ENCODE measurements at regions not wholly inside any gene's neighbourhood (a gene's known extent, or its start where the extent isn't known, plus 50 kb on each side); places are given as distances from the start of the nearest gene placed in this dataset.
"Not testable (repeated sequence)": the region's sequence is repeated elsewhere in the genome, so short reads cannot be mapped to it uniquely, and the experiment has no call there.

DNA sequence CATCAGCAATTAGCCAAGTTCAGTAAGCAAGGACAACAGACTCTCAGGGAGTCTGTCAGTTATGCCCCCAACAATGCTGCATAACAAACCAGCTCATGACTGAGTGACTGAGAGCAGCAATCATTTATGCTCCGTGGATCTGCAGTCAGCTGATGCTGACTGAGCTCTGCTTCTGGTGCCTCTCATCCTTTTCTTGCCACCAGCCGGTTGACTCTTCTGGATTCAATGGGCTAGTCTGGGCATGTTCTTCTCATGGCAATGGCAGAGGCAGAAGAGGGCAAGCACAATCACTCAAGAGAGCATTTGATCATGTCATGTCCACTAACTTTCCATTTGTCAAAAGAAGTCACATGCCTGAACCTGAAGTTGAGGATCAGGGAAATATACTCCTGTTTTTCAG lies 157.0 kb upstream of the NTRK2 start:
- no peak for DNase-seq

DNA sequence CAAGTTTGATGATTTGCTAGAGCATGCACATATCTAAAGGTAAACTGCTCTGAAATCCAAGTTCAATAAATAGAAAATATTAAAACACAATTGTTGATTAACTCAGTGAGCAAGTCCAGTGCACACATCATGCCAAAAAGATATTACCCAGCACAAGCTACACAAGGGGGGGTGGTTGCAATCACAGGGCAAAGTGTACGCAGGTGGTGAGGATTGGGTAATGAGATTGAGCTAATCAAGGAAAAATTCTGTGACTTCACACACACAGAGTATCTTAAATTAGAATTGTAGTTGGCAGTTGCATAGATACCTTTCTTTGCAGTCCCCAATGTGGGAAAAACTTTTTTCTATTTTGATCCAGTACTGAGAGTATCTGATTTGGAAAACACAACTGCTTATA lies 156.1 kb upstream of the NTRK2 start:
- DNase-seq = no peak

DNA sequence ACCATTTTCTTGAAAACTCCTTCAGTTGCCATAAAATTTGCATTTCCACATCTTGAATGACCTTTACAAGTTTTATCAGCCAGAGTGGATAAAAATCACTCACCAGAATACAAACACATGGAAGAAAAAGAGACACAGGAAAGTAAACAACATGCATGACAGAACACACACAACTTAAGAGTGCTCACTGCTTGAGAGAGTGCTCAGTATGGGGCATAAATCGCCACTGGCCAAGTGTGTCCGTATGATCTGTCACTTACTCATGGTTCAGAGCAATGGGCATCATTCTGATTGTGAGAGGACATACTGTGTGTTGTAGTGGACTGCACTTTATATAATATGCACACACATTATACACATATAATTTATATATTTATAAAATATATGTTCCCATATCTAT lies 155.6 kb upstream of the NTRK2 start:
- no peak for DNase-seq

DNA sequence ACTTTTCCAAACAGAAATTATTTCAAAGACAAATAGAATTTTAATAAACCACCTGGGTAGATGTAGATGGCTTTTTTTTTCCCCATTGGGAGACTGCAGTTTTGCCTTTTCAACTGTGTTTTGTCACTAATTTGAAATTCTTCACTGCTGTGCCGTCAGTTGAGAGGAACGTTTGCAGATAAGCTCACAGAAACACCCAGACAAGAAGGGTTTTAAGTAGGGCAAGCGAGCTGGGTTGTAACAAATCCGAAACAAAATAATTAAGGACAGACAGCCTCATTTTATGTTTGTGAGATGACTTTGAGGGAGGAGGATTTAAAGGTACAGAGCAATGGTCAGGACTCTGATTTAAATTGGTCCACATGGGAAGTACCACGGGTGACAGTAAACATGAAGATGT lies 155.1 kb upstream of the NTRK2 start:
- no peak for DNase-seq

DNA sequence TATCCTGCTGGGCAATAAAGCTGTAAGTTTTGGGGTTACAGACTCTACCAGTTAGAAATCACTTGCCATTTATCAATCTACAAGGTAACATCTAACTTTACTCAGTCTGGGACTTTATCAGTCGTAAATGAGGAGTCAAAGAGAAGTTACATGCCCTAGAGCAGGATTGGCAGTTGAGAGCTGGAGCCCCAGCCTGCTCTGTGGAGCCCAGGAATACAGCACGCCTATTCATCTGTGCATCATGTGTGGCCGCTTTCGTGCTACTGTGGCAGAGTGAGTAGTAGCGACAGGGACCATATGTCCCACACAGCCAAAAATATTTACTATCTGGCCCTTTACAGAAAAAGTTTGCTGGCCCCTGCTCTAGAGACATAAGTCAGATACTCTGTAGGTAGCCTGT lies 152.5 kb upstream of the NTRK2 start:
- DNase-seq = no peak

DNA sequence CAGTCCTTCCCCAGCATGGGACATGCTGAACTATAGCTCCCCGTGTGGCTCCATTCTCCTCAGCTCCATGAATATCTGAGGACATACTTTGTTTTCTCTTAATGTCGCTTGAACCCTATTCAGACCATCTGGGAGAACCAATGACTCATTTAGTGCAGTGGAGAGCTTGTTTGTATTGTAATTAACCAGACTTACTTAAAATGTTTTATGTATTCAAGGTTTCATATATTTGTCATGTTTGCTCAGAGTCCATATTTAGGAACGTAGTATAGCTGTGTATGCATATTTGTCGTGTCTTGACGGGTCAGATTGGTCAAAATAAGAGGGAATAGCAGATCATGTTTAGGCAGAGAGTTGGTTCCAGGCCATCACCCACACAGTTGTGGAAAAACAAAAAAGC lies 150.1 kb upstream of the NTRK2 start:
- DNase-seq = no peak

DNA sequence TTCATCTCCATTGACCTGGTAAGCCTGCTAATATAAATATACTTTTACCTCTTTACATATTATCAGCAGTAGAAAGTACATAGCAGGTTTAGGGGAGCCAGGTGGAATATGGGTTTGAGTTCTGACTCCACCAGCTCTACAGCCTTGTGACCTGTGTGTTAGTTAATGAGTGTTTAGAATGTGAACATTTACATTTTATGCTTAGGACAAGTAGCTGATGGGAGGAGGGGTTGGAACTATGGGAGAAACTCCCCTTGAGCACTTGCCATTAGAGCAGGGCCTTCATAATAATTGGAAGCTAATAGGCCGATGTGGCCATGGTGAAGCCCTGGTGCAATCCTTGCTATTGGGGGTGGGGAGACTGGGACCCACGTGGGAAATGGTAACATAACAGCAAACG lies 148.3 kb upstream of the NTRK2 start:
- DNase-seq = no peak

DNA sequence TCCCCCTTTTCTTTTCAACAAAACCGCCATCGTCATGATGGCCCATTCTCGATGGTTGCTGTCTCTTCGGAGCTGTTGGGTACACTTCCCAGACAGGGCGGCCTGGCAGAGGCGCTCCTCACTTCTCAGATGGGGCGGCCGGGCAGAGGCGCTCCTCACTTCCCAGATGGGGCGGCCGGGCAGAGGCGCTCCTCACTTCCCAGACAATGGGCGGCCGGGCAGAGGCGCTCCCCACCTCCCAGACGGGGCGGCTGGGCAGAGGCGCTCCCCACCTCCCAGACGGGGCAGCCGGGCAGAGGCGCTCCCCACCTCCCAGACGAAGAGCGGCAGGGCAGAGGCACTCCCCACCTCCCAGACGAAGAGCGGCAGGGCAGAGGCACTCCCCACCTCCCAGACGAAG lies 143.3 kb upstream of the NTRK2 start:
- DNase-seq = not testable (repeated sequence)

DNA sequence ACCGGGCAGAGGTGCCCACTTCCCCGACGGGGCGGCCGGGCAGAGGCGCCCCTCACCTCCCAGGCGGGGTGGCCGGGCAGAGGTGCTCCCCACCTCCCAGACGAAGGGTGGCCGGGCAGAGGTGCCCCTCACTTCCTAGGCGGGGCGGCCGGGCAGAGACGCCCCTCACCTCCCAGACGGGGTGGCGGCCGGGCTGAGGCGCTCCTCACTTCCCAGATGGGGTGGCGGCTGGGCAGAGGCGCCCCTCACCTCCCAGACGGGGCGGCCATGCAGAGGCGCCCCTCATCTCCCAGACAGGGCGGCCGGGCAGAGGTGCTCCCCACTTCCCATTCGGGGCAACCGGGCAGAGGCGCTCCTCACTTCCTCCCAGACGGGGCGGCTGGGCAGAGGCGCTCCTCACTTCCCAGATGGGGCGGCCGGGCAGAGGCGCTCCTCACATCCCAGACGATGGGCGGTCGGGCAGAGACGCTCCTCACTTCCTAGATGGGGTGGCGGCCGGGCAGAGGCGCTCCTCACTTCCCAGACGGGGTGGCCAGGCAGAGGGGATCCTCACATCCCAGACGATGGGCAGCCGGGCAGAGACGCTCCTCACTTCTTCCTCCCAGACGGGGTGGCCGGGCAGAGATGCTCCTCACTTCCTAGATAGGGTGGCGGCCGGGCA lies 142.3 kb upstream of the NTRK2 start:
- DNase-seq = not testable (repeated sequence)

DNA sequence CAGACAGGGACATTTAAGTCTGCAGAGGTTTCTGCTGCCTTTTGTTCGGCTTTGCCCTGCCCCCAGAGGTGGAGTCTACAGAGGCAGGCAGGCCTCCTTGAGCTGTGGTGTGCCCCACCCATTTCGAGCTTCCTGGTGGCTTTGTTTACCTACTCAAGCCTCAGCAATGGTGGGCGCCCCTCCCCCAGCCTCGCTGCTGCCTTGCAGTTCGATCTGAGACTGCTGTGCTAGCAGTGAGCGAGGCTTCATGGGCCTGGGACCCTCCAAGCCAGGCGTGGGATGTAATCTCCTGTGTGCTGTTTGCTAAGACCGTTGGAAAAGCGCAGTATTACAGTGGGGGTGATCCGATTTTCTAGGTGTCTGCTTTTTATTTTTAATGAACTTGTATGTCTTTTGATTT lies 133.6 kb upstream of the NTRK2 start:
- not testable (repeated sequence) for DNase-seq

DNA sequence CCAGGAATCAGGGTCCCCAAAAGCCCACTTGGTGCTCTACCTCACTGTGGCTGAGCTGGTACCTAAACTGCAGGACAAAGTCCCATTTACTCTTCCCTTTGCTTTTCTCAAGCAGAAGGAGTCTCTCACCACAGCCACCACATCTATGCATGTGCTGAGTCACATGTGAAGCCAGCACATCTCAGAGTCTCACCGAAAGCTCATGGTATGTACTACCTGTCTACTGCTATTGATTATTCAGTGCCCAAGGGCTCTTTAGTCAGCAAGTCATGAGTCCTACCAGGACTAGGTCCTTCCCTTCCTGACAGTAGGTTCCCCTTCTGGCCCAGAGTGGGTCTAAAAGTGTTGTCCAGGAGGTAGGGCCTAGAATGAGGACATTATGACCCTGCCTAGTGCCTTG lies 130.7 kb upstream of the NTRK2 start:
- DNase-seq = no peak

DNA sequence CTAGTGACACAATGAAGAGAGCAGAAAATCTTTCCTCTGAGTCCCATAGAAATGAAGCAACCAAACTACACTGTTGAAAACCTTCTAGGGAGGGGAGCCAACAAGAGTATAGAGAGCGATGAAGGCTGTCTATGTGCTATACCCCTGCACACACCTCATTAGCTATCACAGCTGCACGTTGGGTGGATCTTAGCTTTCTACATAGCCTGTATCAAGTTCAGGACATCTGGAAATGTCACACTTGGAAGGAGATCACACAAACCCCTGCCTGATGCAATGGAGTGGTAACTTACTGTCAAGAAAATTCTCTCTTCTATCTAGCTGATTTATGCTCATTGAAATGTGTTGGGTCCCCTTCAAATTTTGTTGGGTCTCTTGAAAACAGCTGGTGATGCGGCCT lies 127.0 kb upstream of the NTRK2 start:
- DNase-seq = no peak

DNA sequence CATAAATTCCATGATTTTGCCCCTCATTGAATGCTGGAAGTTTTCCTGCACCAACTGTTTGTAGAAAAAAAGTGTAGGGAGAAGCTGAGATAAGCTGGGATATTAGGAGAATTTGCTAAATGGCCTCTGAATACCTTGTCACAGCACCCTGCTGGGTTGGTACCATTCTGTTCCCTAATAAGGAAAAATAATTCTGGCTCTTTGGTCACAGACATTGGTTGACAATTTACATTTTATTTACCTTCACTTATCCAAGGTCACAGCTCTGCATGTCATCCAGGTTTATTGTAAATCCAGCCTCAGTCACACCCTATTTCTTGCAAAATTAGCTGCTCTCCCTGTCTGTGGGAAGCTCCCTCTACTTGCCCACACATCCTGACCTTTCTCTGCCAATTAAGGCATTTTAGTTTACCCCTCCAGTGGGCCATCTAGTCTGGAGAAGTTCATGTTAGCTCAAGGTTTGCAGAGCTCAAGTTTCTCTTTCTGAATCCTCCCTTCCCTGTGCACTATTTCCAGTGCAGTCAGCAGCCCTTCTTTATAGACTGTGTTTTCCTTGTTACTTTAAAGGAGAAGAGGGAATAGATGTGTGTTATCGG lies 115.4 kb upstream of the NTRK2 start:
- no peak for DNase-seq

DNA sequence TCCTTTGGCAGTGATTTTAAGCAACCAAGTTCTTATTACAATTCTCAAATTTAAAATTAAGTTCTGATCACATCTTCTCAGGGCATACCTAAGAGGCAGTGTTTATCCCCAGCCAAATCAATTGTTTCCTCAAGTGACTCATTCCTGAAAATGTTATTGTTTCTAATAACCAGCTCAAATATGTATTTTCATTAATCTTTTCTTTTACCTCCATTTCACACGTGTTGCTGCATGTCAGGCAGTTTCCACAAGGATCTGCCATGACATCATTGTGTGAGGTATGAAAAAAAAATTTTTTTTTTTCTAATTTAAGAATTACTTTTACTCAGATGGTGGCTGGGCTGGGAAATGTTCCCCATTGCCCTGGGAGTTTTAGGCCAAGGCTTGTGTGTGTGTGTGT lies 113.0 kb upstream of the NTRK2 start:
- no peak for DNase-seq

DNA sequence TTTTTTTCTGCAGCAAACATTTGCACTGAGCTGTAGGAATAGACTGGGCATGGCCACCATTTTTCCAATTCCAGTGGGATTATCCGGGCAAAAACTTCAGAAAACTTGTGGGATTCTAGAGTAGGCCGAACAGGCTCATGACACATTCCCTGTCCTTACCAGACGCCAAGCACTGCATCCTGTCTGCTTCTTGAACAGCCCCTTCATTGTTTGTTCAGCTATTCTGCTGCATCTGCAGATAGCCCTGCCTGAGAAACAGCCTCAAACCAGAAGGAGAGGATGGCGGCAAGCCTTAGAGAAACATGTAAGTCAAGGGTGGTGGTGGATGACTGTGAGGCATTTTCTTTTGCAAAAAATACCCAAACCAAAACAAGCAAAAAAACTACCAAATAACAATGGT lies 111.8 kb upstream of the NTRK2 start:
- DNase-seq = no peak

DNA sequence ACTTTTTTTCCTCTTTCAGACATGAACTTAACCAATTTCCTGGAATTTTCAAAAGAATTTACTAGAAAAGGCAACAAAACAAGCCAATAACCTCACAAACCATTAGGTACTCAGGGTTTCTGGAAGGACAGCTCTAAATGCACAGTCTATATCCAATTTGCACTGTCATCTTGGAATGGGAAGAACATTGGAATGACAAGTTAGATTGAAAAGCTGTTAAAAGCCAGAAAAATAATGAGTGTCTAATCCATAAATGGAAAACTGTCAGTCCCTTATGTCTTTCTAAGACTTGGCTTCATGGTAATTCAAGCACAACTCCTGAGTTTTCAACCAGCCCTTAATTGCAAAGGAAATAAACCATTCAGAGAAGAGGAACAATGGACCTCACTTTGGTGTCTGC lies 105.8 kb upstream of the NTRK2 start:
- no peak for DNase-seq

DNA sequence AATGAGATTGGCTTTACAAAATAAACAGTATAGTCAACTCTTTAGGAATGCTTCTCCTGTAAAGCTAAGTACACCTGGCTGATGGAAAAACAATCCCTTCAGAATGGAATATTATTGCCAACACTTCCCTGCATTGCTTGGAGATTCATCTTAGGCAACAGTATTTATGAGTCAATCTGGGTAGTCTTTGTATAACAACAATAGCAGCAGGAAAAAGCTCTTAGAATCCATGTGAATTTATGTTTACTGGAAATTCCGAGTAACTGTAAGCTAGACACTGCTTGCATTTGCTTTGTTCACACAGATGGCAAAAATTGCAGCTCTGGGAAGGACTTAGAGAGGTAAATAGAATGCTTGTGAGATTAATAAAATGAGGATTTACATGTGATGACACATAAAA lies 101.7 kb upstream of the NTRK2 start:
- no peak for DNase-seq

DNA sequence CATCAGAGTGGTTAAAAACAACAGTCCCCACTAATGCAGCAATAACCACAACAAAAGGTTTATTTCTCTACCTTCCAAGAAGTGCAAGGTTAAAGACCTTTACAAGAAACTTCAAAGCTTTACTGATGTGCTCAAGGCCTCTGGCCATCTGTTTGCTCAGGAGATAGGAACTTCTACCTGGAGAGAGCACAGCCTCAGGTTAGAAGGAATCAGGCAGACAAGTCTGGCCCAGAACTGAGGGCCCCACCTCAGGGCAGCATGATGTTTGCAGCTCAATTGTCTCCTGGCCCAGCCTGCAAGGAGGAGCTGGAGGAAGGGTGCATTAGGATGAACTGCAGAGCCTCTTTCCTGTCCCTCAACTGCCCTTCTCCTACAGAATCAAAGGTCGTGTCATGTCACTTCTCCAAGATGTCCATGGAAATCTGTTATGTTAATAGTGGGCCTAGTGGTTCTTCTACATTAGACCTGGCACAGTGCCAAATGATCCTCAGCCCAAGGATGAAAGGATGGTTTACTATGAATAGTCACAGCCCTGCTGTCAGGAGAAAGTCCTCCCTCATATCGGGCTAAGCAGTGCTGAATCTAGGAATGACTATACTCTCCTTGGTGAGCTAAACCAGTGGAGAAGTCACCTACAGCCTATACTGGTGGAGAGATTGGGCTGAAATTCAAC lies 98.9 kb upstream of the NTRK2 start:
- DNase-seq = no peak

DNA sequence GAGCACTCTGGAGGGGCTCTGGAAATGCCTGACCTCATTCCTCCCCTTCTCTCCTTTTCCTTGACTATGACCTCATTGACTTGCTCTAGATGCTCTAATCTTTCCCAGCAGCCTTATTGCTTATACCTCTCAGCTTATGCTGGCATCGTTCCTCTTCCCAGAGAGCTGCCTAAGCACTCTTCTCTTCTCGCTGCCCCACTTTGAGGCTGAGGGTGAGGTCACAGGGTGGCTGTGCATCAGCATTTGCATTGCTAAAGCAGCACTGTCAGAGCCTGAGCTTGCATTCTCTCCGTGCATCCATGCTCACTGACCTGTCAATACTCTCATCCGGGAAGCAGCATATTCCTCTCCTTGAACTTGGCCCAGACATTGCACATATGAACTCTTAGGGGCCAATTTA lies 96.4 kb upstream of the NTRK2 start:
- DNase-seq = no peak

DNA sequence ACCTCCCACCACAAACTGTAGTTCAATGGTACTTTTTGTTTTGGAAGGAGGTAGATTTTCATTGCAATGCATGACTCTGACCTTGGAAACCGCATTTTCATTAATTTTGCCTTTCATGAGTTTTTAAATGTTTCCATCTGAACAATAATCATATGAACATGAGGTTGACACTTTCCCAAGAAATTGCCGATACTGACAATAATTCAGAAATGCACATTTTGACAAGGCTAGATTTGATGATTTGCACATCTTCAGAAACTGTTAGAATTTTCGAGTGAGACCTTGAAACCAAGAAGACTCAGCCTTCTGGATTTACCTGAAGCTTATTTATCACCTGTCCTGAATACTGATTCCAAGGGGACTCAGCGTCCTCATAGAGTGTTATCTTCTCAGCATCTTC lies 93.8 kb upstream of the NTRK2 start:
- DNase-seq = no peak

DNA sequence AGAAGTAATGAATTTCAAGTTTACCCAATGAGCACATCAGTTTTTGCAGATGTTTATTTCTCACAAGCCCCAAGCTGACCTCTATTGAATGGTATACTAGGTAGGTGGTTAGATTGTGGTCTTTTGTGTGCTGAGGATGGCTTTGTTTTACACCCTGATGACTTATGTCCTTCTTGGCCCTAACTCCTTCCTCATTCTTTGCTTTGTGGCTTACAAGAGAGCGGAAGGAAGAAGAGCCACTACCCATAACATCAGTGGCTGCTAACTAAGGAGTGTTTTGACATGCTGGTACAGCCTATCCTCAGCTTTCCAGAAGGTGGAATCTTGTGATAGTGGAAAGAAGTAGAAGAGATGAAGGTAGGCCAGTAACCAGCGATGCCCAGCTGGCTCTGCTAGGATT lies 85.7 kb upstream of the NTRK2 start:
- DNase-seq = no peak

DNA sequence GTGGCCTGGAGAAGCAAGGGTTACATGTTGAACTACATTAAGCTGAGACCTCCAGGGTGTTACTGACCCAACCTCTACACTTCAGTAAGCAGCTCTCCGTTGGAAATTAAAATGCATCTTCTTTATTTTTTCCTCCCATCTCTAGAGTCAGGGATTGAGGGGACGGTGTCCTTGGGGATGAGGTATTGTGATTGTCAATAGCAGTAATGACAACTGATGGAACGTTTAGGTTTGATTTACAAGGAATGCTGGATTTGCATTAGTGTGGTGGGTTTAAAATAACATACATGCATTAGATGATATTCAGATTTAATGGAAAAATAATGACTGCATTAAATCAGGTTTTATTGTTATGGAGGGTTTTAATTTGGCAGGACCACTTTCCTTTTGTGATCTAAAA lies 82.9 kb upstream of the NTRK2 start:
- no peak for DNase-seq

DNA sequence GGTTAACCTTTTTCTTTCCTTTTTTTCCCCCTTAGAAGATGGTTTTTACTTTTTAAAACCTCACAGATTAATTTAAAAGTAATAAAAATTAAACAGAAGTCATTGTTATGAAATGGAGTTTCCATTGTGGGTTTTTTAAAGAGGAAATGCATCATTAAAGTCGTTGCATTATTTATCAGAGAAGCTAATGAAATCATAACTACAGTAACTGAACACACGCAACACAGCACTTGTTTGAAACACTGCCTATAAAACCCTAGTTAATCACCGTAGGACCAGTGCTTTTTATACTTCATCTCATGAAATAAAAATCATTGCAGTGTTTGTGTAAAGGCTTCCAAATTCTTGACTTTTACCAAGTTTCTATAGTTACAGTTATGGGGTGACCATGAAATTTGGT lies 82.4 kb upstream of the NTRK2 start:
- DNase-seq = no peak

DNA sequence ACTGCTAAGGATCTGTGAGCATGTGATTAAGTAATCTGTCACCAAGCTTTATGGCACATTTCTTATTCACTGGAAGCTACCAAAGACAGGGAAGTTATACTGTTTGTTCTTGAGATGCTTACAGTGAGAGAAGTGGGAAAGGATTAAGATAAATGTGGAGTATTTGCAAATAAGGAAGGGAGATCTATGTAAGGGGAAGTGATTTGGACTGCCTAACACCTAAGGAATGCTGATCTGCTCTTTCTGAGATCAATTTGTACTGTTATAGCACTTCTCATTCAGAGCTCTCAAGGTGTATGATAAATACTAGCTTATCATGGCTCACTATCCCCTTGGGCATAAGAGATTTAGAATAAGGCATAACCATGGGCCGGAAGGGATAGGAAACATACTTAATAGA lies 80.0 kb upstream of the NTRK2 start:
- no peak for DNase-seq

DNA sequence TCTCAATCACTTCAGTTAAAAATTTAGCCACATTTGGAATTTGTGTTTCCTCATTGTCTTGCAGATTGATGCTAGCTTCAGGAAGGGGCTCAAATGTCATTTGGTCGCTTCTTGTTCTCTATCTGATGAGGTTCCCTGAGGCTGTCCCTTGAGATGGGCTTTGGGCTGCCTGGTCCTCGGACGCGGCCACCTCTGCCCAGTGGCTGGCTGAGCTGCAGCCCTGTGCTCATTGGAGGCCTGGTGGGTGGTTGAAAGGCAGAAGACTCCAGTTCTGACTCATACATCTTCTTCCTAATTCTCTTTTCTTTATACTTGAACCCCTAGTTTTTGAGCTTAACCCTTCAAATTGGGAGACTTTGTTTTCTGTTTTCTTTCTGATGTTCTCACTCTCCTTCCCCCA lies 78.8 kb upstream of the NTRK2 start:
- DNase-seq = no peak
